HuH-7 (cell line): ENCODE measurements at regions not wholly inside any gene's neighbourhood (a gene's known extent, or its start where the extent isn't known, plus 50 kb on each side); places are given as distances from the start of the nearest gene placed in this dataset.
"Not testable (repeated sequence)": the region's sequence is repeated elsewhere in the genome, so short reads cannot be mapped to it uniquely, and the experiment has no call there.

ENCODE experiments used
- DNase-seq: peaks from one replicate; pipeline ENCODE4 v3.0.0; 2011; ENCODE audit warnings: low spot score

GRCh38 chr12:113573148-113573547, 101.5 kb upstream of the LHX5 start:
- no peak for DNase-seq

GRCh38 chr12:113571713-113572112, 100.0 kb upstream of the LHX5 start:
- DNase-seq, result no peak

- no peak for DNase-seq
Measured at GRCh38 chr12:113569806-113570205, 98.1 kb upstream of the LHX5 start.

DNA sequence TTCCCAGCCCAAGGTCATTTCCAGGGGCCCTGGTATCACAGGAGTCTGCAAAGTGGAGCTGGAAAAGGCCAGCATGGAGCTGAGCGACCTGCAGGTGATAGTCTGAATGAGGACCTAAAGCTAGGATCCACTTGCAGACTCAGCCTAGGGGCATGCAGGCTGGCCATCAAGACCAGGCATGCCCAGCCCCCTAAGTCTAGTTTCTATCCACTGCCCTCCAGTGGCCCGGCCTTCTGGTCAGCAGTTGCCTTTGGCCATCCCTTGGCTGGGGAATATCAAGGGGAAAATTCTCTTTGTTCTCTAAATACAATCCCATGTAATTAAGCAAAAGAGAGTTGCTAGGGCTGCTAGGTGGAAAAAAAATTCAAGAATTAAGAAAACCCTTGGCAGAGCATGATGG, 96.3 kb upstream of the LHX5 start:
- DNase-seq, result no peak

- DNase-seq, result no peak
Measured at GRCh38 chr12:113565368-113565767, 93.7 kb upstream of the LHX5 start.

GRCh38 chr12:113561068-113561780, 89.6 kb upstream of the LHX5 start:
- no peak for DNase-seq

DNA sequence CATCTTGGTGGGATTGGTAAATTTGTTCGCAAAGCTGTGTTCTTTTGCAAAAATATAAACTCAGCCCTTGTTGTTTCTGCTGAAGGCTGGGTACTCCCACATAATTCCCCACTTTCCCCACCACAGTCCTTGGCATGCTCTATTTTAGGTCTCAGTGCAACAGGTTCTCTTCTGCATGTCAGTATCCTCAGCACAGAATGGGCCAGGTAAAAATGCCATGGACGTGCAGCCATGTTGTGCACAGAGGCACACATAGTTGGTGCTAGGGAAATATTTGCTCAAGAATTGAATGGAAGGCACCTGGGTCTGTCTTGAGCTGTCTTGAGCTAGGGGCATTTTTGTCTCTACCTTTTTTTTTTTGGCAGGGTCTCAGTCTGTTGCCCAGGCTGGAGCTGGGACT, 87.8 kb upstream of the LHX5 start:
- no peak for DNase-seq

DNA sequence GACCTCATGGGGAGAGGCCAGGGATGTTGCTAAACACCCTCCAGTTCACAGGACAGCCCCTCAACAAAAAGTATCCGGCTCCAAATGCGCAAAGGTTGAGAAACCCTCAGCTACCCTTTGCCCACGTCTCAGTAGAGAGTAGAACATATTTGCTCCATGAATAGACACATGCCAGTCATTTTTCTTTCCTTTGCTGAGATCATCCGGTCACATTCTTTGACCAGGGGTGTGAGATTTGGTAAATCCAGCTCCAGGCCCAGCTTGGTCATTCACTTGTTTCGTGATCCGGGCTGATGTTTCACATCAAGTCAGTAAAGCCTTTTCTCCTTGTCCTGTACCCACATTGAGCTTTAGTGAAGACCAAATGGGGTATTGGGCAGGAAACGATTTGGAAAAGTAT, 83.6 kb upstream of the LHX5 start:
- DNase-seq, result no peak

GRCh38 chr12:113552760-113553159, 81.1 kb upstream of the LHX5 start:
- no peak for DNase-seq

- no peak for DNase-seq
Measured at GRCh38 chr12:113551563-113551962, 79.9 kb upstream of the LHX5 start.

DNA sequence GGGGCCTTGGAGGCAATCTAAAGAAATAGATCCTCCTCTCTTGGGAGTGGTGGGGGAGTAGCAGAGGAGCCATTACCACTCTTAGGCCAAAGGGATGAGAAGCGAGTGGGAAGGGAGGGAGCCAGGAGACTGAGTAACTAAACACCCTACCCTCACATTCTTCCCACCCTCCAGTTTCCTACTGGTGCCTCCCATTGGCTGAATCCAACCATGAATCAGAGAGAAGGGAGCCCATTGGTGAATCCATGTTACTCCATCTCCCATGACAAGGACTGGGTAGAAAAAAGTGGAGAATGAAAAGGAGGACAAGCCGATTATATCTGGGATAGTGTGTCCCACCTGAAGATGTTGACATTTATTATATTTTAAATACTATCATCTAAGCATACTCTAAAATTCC, 76.8 kb upstream of the LHX5 start:
- no peak for DNase-seq

GRCh38 chr12:113546916-113547863, 75.5 kb upstream of the LHX5 start:
- no peak for DNase-seq

GRCh38 chr12:113537751-113538087, 66.0 kb upstream of the LHX5 start:
- DNase-seq, result no peak

- no peak for DNase-seq
Measured at GRCh38 chr12:113537046-113537750, 65.5 kb upstream of the LHX5 start.

GRCh38 chr12:113535100-113535499, 63.4 kb upstream of the LHX5 start:
- no peak for DNase-seq

DNA sequence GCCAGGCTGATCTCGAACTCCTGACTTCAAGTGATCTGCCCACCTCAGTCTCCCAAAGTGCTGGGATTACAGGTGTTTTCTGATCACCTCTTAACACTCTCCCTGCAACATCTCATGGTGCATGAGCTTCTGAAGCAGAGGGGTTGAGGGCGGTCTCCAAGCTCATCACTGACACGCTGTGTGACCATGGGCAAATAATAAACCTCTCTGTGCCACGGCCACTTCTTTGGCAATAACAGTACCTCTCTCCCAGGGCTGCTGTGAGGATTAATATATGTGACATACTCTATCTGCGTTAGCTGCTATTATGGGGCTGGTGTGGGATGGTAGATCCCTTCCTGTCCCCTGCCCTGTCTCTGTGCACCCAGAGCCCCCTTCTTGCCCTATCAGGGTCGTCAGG, 62.9 kb upstream of the LHX5 start:
- no peak for DNase-seq

- no peak for DNase-seq
Measured at GRCh38 chr12:113533842-113534375, 62.2 kb upstream of the LHX5 start.

GRCh38 chr12:113532292-113532691, 60.6 kb upstream of the LHX5 start:
- no peak for DNase-seq

GRCh38 chr12:113531073-113531472, 59.4 kb upstream of the LHX5 start:
- not testable (repeated sequence) for DNase-seq

DNA sequence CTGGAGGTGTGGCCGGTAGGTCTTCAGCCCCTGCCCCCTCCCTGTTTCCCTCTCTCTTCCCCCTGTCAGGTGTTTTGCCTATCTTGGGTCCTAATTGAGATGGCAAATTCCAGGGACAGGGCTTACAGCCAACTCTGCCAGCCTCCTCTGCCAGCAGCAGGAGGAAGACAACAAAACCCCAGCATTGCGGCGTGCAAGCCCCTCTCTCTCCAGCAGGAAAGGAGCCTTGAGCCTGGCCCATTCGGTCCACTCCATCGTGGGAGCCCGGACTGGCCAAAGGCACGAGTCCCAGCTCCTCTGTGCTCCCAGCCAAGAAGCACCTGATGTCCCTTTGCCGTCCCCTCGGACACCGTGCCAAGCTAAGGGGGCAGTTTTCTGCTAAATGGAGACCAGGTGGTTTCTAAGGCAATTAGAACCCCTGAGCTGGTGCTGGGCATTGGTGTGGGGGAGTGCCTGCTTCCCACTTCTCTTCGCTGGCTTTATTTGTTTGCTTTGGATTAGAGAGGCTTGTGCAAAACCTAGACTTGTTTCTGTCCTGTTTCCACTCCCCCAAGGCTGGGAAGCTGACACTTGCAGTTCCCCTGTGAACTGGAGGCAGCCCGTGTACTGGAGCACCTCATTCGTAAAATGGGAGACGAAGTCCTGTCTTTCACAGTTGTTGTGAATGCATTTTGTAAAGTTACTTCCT, 57.1 kb upstream of the LHX5 start:
- no peak for DNase-seq

GRCh38 chr12:113525066-113525465, 53.4 kb upstream of the LHX5 start:
- DNase-seq, result no peak

DNA sequence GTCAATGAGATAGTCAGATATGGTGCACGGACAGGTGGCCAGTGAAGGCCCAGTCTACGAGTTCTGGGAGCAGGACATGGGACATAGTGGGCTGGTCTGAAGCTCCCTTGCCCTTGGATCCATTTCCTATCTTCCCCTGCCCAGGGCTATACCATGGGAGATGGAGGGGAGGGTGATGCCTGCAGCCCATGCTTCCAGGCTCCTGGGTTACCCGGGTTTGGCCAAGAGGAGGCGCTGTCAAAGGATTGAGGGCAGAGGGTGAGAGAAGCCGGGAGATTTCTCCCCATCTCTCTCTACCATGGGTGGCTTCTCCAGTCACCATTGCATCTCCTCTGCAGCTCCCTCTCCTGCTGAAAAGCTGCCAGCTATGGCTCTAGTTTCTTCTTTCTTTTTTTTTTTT, 52.8 kb upstream of the LHX5 start:
- DNase-seq, result no peak
